GM19240 (cell line): ENCODE measurements at regions not wholly inside any gene's neighbourhood (a gene's known extent, or its start where the extent isn't known, plus 50 kb on each side); places are given as distances from the start of the nearest gene placed in this dataset.

ENCODE experiments used
- DNase-seq: peaks from one replicate; pipeline ENCODE4 v3.0.0; 2011; ENCODE audit warnings: low spot score; ENCODE audit not compliant: insufficient read length

- DNase-seq: no peak
Observed at GRCh38 chr9:73745598-73745997, 593.9 kb downstream of the ANXA1 start.

GRCh38 chr9:73753171-73753570, 601.5 kb downstream of the ANXA1 start:
- no peak for DNase-seq

- DNase-seq: no peak
Observed at GRCh38 chr9:73761905-73762304, 610.2 kb downstream of the ANXA1 start.

DNA sequence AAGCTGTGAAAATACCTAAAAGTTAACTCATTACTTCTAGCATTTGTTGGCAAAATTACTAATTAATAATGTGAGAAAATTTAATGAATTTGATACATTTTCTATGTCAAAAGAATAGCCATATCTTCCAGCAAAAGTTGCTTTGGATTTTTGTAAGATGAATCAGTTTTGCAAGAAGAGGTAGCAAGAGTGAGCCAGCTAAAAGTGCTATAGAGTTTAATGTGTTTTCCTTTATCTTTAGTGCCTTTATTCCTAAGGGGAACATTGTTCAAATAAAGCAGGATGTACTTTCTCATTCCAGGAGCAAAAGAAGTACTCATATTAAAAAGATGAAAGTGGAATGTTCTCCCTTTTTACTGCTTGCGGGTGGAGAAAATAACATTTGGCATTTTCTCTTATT, 622.2 kb downstream of the ANXA1 start:
- no peak for DNase-seq

GRCh38 chr9:73775757-73776156, 624.1 kb downstream of the ANXA1 start:
- DNase-seq: no peak

DNA sequence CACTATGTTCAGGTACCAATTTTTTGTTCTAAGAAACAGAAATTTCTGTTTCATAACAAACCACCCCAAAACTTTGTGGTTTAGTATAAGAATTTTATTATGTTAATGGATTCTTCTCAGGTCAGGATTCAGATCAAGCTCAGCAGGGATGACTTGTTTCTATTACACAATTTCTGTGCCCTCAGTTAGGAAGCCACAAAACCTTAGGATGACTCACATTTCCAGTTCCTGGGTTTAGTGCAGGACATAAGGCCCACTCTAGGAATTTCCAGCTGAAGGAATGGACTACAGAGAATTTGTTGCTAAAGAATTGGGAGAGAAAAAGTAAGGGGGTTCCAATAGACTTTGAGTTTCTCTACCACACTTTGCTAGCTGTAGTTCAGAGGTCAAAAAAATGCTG, 629.3 kb downstream of the ANXA1 start:
- no peak for DNase-seq

GRCh38 chr9:73782166-73782565, 630.5 kb downstream of the ANXA1 start:
- DNase-seq: no peak

DNA sequence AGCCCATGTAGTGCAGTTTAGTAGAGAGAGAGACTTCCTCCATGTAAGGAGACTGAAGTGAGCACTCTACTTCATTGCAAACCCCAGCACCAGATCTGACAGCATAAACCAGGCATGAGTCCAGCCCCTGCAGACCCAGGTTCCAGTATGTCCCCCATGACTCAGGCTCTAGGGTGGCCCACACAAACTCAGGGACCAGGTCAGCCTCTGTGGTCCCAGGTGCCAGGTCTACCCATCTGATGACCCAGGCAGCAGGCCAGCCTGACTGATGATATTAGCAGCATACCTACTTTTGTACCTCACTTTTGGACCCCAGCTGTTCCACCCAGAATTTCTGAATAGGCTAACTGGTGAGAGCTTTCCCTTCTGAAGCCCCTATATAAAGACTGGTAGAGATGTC, 647.8 kb downstream of the ANXA1 start:
- DNase-seq: no peak

DNA sequence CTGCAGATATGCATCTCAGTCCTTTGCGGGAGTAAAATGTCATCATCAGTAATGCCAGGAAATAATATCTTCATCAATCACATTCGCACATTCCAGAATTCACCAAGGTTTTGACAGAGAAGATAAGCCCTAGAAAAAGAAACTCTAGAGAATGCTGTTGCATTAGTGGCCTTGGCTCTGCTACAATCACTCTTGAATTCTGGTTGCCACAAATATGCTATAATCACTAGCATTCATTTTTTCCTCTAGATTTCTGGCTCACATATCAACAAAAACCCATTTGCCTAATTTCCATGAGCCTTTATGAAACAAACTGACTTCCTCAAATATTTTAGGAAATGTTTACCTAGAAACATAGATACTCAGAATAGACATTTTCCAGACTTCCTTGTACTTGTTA, 653.4 kb downstream of the ANXA1 start:
- no peak for DNase-seq

GRCh38 chr9:73805853-73806458, 654.3 kb downstream of the ANXA1 start:
- no peak for DNase-seq

- no peak for DNase-seq
Observed at GRCh38 chr9:73806876-73807275, 655.2 kb downstream of the ANXA1 start.

- no peak for DNase-seq
Observed at GRCh38 chr9:73807952-73808351, 656.3 kb downstream of the ANXA1 start.

GRCh38 chr9:73810585-73811215, 659.0 kb downstream of the ANXA1 start:
- no peak for DNase-seq

GRCh38 chr9:73813546-73813945, 661.9 kb downstream of the ANXA1 start:
- no peak for DNase-seq

DNA sequence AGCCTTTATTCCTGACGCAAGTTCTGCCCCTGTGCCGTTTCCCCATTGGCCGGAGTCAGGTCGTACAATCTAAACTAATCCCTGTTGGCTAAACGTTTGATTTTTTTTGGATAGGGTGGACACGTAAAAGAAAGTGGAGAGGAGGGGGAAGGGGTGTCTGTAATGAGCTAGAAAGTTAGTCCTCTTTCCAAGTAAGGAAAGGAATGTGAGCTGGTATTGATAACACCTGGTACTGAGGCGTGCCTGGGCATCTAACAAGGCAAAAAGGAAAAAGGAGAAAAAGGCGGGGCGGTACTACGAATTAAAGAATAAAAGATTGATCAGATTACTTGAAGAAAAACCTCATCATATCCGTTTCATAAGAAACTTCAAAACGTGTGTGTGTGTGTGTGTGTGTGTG, 665.2 kb downstream of the ANXA1 start:
- no peak for DNase-seq

GRCh38 chr9:73824671-73825070, 672.5 kb upstream of the RORB start:
- no peak for DNase-seq

- DNase-seq: no peak
Observed at GRCh38 chr9:73838871-73839270, 658.3 kb upstream of the RORB start.

DNA sequence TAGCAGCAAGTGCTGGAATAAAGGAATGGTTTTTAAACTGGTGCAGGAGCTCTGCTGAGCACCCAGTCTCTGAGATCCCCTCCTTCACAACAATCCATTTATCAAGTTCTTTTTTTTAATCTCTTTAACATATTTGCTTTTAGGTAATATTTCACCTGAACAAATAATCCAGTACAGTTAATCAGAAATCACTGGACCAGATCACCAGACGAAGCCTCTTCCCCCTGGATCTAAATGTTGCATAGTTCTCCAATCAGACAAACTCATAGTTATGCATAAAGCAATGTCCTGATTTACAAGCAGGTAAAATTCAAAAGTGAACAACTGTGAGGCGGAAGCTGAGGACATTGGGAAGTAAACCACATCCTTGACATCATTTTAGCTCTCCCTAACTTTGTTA, 657.7 kb upstream of the RORB start:
- no peak for DNase-seq

- no peak for DNase-seq
Observed at GRCh38 chr9:73841018-73841417, 656.1 kb upstream of the RORB start.

DNA sequence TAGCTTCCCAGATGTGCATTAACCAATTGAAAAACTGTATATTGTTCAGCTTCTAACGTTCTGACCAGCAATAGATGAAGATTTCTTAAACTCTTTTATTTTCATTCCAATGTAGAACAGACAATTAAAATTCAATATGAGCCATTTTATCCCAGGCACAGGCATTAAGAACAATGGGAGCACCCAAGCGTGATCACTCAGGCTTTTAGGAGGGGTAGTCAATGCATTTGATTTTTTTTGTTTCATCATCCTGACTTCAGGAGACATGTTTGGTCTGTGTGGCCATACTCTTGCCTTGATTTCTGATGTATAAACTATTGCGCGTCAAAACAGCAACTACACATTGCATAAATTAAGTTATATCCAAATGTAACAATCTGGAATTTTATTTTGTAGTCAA, 653.0 kb upstream of the RORB start:
- no peak for DNase-seq

DNA sequence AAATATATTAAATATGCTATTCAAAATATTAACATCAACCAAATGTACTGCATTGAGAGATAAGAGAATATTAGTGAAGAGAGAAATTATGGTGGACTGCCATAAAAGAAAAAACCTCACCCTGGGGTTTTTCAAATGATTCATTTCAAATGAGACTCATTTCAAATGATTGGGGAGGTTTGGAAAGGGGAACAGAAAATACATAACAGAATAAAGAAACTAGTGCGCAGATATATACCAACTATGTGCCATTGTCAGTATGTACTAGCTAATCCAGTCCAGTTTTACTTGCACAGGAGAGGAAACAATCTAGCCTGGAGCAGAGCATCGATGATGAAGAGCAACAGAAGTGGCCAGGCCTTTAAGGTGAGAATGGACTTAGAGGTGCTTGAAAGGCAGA, 651.6 kb upstream of the RORB start:
- no peak for DNase-seq

GRCh38 chr9:73845954-73846690, 651.0 kb upstream of the RORB start:
- no peak for DNase-seq

- DNase-seq: no peak
Observed at GRCh38 chr9:73847536-73847935, 649.6 kb upstream of the RORB start.
